ENCODE measurements at regions not wholly inside any gene's neighbourhood (a gene's known extent, or its start where the extent isn't known, plus 50 kb on each side); places are given as distances from the start of the nearest gene placed in this dataset.
"Not testable (repeated sequence)": the region's sequence is repeated elsewhere in the genome, so short reads cannot be mapped to it uniquely, and the experiment has no call there.

- DNase-seq = no peak
- in situ Hi-C loops (cut with HindIII; ENCODE audit: low pct_ligation_motif_present, low pct_unique_long_range_greater_than_20kb, low sequenced_read_pairs) = no loop called here
Measured at GRCh38 chr6:156258981-156259380, 518.2 kb upstream of the ARID1B start.

DNA sequence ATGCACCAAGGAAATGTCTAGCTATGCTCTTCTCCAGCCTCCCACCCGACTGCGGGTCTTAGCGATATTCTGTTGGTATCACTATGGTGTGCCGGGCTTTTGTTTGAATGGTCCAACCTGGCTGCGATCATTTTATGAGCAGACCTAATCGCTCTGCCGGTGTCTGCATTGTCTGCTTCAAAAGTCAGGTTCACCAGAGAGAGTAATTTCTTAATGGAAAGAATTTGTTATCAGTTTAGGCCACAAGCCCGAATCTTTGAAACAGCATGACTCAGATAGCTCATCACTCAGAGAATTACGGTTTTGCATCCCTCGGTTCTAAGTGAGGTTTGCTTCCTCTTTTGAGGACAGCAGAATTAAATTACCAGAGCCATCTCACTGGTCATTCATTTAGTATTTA lies 521.0 kb upstream of the ARID1B start:
- DNase-seq = no peak

GRCh38 chr6:156254240-156254639 lies 522.9 kb upstream of the ARID1B start:
- DNase-seq = no peak
- in situ Hi-C loops (cut with HindIII; ENCODE audit: low pct_ligation_motif_present, low pct_unique_long_range_greater_than_20kb, low sequenced_read_pairs) = no loop called here

More for the DNA sequence above, 521.0 kb upstream of the ARID1B start:
- in situ Hi-C loops (cut with HindIII; ENCODE audit: low pct_ligation_motif_present, low pct_unique_long_range_greater_than_20kb, low sequenced_read_pairs) = no loop called here

DNA sequence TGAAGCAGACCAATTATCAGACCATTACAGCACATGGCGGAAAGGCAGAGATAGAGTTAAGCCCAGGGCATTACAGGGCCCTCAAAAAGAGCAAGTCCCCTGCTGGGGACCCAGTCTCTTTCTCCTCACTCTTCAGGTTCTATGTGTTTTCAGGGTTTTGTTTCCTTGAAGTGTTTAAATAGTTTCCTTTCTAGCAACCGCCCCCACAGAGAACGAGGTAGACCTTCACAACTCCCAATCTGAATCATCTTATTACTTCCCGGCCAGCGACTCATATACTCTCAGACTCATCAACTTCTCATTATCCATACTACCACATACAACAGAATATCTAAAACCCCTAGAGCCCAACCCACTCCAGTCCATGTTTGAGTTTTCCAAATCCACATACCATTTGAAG lies 526.6 kb upstream of the ARID1B start:
- DNase-seq = no peak
- in situ Hi-C loops (cut with HindIII; ENCODE audit: low pct_ligation_motif_present, low pct_unique_long_range_greater_than_20kb, low sequenced_read_pairs) = no loop called here

GRCh38 chr6:156242206-156242605 lies 535.0 kb upstream of the ARID1B start:
- in situ Hi-C loops (cut with HindIII; ENCODE audit: low pct_ligation_motif_present, low pct_unique_long_range_greater_than_20kb, low sequenced_read_pairs) = no loop called here

DNA sequence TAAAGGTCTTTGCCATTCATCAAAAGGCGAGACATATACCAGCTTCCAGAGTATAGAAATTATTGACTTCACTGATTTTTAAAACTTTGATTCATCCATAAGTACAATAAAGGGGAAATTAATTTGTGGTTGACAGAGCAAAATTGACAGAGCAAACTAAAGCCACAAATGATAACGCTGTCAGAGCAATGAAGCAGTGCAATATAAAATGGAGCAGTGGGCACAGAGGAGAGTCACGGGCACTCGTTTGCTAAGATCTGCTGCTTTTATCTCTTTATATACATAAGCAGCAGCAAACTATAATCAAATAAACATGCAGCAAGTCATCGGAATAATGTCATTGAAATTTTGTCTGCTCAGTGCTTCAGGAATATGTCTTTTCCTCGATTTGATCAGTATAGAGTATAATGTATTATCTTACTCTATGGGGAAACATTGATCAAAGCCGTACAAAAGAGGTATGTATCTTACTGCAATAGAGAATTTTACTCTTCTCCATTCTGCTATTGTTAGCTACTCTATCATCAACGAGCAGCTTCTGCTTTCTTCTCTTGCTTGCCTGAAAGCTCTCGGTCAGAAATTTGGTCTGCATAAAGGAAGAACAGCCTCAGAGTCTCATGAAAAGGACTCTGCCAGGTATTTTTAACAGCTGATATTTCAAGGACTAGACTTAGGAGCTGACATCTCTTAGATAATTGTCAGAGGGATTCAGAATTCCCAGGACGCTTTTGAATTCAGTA lies 546.0 kb upstream of the ARID1B start:
- in situ Hi-C loops (cut with HindIII; ENCODE audit: low pct_ligation_motif_present, low pct_unique_long_range_greater_than_20kb, low sequenced_read_pairs) = no loop called here
- no peak for DNase-seq

More at GRCh38 chr6:156242206-156242605, 535.0 kb upstream of the ARID1B start:
- DNase-seq = no peak

GRCh38 chr6:156219973-156220372 lies 557.2 kb upstream of the ARID1B start:
- no peak for DNase-seq
- in situ Hi-C loops (cut with HindIII; ENCODE audit: low pct_ligation_motif_present, low pct_unique_long_range_greater_than_20kb, low sequenced_read_pairs) = no loop called here

- no peak for DNase-seq
- in situ Hi-C loops (cut with HindIII; ENCODE audit: low pct_ligation_motif_present, low pct_unique_long_range_greater_than_20kb, low sequenced_read_pairs) = no loop called here
Measured at GRCh38 chr6:156205678-156206077, 571.5 kb upstream of the ARID1B start.

GRCh38 chr6:156199182-156199581 lies 578.0 kb upstream of the ARID1B start:
- no peak for DNase-seq
- in situ Hi-C loops (cut with HindIII; ENCODE audit: low pct_ligation_motif_present, low pct_unique_long_range_greater_than_20kb, low sequenced_read_pairs) = no loop called here

DNA sequence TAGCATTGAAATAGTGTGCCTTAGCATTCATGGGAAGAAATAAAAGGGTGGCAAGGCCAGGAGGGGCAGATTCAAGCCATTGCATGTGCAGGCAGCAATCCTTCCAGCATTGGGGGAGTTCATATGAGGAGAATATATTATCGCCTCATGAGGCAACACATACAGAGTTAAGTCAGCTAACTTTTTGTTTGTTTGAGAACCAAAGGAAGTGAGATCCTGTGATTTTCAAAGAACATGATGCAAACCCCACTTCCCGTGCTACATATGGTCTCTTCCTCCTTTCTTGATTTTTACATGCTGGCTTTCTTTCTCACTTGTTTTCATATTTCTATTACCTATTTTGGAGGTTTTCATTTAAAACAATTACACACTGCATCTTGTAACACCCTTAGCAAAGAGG lies 579.7 kb upstream of the ARID1B start:
- DNase-seq = no peak
- in situ Hi-C loops (cut with HindIII; ENCODE audit: low pct_ligation_motif_present, low pct_unique_long_range_greater_than_20kb, low sequenced_read_pairs) = no loop called here

GRCh38 chr6:156194981-156195380 lies 582.2 kb upstream of the ARID1B start:
- in situ Hi-C loops (cut with HindIII; ENCODE audit: low pct_ligation_motif_present, low pct_unique_long_range_greater_than_20kb, low sequenced_read_pairs) = no loop called here
- DNase-seq = no peak

DNA sequence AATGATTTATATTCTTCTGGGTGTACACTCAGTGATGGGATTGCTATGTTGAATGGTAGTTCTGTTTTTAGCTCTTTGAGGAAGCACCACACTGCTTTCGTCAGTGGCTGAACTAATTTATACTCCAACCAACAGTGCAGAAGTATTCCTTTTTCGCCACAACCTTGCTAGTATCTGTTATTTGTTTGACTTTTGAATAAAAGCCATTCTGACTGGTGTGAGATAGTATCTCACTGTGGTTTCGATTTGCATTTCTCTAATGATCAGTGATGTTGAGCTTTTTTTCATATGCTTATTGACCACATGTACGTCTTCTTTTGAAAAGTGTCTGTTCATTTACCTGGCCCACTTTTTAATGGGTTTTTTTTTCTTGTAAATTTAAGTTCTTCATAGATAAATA lies 583.8 kb upstream of the ARID1B start:
- DNase-seq = no peak
- in situ Hi-C loops (cut with HindIII; ENCODE audit: low pct_ligation_motif_present, low pct_unique_long_range_greater_than_20kb, low sequenced_read_pairs) = no loop called here

GRCh38 chr6:156191895-156192294 lies 585.3 kb upstream of the ARID1B start:
- no peak for DNase-seq
- in situ Hi-C loops (cut with HindIII; ENCODE audit: low pct_ligation_motif_present, low pct_unique_long_range_greater_than_20kb, low sequenced_read_pairs) = no loop called here

DNA sequence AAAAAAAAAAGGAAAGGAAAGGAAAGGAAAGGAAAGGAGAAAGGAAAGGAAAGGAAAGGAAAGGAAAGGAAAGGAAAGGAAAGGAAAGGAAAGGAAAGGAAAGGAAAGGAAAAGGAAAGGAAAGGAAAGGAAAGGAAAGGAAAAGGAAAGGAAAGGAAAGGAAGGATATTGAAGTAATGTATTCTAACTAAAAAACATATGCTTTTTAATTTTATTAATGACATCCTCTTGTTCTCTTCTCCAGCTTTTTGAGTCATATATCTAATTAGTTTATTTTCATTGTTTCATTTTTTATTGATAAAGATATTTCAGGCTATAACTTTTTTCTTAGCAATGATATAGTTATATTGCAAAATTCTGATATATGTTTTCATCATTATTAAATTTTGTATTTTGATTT lies 585.8 kb upstream of the ARID1B start:
- DNase-seq; in situ Hi-C loops (cut with HindIII; ENCODE audit: low pct_ligation_motif_present, low pct_unique_long_range_greater_than_20kb, low sequenced_read_pairs): not testable (repeated sequence)

GRCh38 chr6:156190270-156190669 lies 586.9 kb upstream of the ARID1B start:
- no peak for DNase-seq
- in situ Hi-C loops (cut with HindIII; ENCODE audit: low pct_ligation_motif_present, low pct_unique_long_range_greater_than_20kb, low sequenced_read_pairs) = no loop called here

GRCh38 chr6:156189714-156190113 lies 587.5 kb upstream of the ARID1B start:
- no peak for DNase-seq
- in situ Hi-C loops (cut with HindIII; ENCODE audit: low pct_ligation_motif_present, low pct_unique_long_range_greater_than_20kb, low sequenced_read_pairs) = no loop called here

GRCh38 chr6:156189195-156189594 lies 588.0 kb upstream of the ARID1B start:
- in situ Hi-C loops (cut with HindIII; ENCODE audit: low pct_ligation_motif_present, low pct_unique_long_range_greater_than_20kb, low sequenced_read_pairs) = no loop called here
- no peak for DNase-seq

GRCh38 chr6:156185113-156185512 lies 592.1 kb upstream of the ARID1B start:
- in situ Hi-C loops (cut with HindIII; ENCODE audit: low pct_ligation_motif_present, low pct_unique_long_range_greater_than_20kb, low sequenced_read_pairs) = no loop called here
- no peak for DNase-seq

- in situ Hi-C loops (cut with HindIII; ENCODE audit: low pct_ligation_motif_present, low pct_unique_long_range_greater_than_20kb, low sequenced_read_pairs) = no loop called here
- DNase-seq = no peak
Measured at GRCh38 chr6:156183678-156184077, 593.5 kb upstream of the ARID1B start.

GRCh38 chr6:156182356-156182755 lies 594.8 kb upstream of the ARID1B start:
- no peak for DNase-seq
- in situ Hi-C loops (cut with HindIII; ENCODE audit: low pct_ligation_motif_present, low pct_unique_long_range_greater_than_20kb, low sequenced_read_pairs) = no loop called here

GRCh38 chr6:156181506-156181905 lies 595.7 kb upstream of the ARID1B start:
- in situ Hi-C loops (cut with HindIII; ENCODE audit: low pct_ligation_motif_present, low pct_unique_long_range_greater_than_20kb, low sequenced_read_pairs) = no loop called here

More at GRCh38 chr6:156181506-156181905, 595.7 kb upstream of the ARID1B start:
- DNase-seq = no peak
